ENCODE measurements at regions not wholly inside any gene's neighbourhood (a gene's known extent, or its start where the extent isn't known, plus 50 kb on each side); places are given as distances from the start of the nearest gene placed in this dataset.

DNA sequence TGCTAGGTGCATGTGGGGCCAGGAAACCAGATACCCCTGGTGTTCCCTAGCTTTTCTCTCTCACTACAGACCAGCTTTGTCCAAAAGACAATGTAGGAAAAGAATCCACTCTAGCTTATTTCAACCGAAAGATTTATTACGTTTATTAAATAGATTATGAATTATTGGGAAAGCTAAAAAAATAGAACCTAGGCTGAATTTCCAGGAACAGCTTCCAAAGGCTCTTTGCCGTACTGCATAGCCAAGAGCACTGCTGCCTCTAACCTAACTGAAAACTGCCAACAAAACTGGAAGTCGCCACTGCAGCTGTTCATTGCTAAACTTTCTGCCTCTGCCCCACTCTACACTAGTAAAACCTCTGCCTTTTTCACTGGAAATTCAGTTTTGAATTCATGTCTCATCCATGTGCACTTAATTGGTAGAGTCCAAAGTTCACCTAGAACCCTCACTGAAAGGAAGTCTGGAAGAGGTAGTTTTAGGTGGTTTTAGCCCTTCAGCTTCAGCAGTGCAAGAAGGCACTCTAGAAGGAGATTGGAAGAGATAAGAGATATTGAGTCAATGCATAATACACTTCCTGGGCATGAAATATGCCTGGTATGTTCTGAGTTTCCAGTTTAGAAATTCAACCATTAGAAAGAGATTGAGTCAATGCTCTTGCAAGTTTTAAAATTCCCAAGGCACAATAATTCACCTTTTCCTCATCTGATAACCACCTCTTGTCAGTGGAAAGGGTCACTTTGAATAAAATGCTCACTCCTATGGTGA, 927.9 kb downstream of the MAT2B start:
- TF ChIP-seq, protein P1, sequence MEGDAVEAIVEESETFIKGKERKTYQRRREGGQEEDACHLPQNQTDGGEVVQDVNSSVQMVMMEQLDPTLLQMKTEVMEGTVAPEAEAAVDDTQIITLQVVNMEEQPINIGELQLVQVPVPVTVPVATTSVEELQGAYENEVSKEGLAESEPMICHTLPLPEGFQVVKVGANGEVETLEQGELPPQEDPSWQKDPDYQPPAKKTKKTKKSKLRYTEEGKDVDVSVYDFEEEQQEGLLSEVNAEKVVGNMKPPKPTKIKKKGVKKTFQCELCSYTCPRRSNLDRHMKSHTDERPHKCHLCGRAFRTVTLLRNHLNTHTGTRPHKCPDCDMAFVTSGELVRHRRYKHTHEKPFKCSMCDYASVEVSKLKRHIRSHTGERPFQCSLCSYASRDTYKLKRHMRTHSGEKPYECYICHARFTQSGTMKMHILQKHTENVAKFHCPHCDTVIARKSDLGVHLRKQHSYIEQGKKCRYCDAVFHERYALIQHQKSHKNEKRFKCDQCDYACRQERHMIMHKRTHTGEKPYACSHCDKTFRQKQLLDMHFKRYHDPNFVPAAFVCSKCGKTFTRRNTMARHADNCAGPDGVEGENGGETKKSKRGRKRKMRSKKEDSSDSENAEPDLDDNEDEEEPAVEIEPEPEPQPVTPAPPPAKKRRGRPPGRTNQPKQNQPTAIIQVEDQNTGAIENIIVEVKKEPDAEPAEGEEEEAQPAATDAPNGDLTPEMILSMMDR (IDR thresholded peaks at IDR 0.05; ENCODE audit: insufficient read depth, low read length, poor library complexity, severe bottlenecking): no peak
- no peak for TF ChIP-seq EZH2phosphoT487 (conservative IDR thresholded peaks at IDR 0.05; ENCODE audit: low read length)

Data from SU-DHL-6 (cell line).